ENCODE measurements at regions not wholly inside any gene's neighbourhood (a gene's known extent, or its start where the extent isn't known, plus 50 kb on each side); places are given as distances from the start of the nearest gene placed in this dataset.

DNA sequence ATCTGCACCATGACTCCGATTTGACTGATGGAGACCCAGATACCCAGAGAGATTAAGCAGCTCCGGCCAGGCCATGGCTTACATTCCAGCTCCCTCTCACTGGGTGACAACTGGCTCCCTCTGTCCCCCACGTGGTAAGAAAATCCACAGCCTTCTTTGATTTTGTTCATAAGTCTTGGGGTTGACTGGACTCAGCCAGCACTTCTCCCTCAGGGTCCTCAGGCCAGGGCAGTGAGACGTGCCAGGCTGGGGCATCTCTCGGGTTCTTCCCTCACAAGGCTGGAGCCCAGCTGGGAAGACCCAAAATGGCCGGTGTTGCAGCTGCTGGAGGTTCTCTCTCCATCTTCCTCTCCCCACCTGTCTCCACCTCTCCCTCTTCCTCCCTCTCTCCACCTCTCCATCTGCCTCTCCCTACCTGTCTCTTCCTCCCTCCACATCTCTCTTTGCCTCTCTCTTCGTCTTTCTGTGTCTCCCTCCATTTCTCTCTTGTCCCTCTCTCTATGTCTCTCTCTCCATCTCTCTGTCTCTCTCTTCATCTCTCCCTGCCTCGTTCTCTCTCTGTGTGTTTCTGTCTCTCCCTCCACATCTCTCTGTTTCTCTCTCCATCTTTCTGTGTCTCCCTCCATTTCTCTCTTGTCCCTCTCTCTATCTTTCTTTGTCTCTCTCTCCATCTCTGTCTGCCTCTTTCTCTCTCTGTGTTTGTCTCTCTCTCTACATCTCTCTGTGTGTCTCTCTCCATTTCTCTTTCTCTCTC lies 105.3 kb downstream of the FOXL1 start:
- Mint-ChIP-seq H3K27me3 (peaks cover 6% of the 10 kb centered on the region), H3K4me1 (no peaks in the 10 kb centered on the region), H3K27ac (no peak overlapping the region), H3K9me3 (no peaks in the 10 kb centered on the region), H3K36me3 (no peaks in the 10 kb centered on the region), H3K4me3 (no peak overlapping the region)
- no peak for DNase-seq
- CTCF ChIA-PET, result no interaction called here

DNA sequence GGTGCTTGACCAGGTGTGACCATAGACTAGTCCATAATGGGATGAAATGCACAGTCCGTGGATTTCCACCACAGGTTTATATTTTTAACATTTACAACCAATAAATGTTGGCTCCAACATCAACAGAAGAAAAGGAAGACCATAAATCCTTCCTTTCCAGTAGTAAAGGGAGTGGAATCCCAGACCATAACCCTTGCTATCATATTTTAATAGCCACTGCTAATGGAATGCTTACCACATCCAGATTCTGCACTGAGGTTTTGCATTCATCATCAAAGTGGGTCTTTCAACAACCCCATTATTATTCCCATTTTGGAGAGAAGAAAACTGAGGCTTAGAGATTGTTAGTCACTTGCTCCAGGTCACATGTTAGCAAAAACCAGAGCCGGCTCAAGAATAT lies 106.7 kb downstream of the FOXL1 start:
- Mint-ChIP-seq H3K36me3 (no peaks in the 10 kb centered on the region), H3K4me1 (no peaks in the 10 kb centered on the region), H3K27me3 (peaks cover 6% of the 10 kb centered on the region), H3K9me3 (no peaks in the 10 kb centered on the region), H3K27ac (no peak overlapping the region), H3K4me3 (no peak overlapping the region)
- CTCF ChIA-PET, result no interaction called here
- no peak for DNase-seq

DNA sequence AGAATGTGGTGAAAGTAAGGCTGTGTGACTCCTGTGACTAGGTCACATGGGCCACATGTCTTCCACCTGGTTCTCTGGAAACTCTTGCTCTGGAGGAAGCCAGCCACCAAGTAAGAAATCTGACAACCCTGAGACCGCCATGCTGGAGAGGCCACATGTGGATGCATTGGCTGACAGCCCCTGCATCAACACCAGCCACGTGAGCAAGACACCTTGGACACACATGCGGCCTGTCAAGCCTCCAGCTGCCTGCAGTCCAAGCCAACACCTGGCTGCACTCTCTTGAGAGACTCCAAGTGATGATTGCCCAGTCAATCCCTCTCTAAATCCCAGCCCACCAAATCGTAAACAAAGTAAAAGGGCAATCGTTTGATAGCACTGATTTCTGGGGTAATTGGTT lies 112.6 kb downstream of the FOXL1 start:
- CTCF ChIA-PET, result no interaction called here
- no peak overlapping the region for H3K27ac Mint-ChIP-seq
- no peaks in the 10 kb centered on the region for H3K9me3 Mint-ChIP-seq
- H3K27me3 Mint-ChIP-seq, result peaks cover 14% of the 10 kb centered on the region
- no peaks in the 10 kb centered on the region for H3K36me3 Mint-ChIP-seq
- DNase-seq, result no peak
- H3K4me1 Mint-ChIP-seq, result no peaks in the 10 kb centered on the region
- no peak overlapping the region for H3K4me3 Mint-ChIP-seq

DNA sequence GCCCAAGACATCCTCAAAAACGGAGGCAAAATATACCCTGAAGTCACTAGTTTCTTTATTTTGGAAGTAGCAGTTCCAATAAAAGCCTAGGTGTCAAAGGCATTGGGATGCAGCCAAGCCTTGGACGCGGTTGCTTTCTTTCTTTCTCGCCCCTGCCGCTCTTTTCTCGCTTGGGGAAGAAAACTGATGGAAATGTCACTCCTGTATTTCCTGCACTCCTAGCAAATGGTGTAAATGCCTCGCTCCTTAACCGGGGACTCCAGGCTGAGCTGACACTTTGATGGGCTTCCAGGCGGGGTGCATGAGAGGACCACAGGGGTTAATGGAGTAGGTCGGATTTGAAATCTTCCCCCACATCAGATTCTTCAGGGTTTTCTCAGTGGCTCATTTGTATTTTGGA lies 114.1 kb downstream of the FOXL1 start:
- Mint-ChIP-seq H3K27me3 (peaks cover 14% of the 10 kb centered on the region), H3K27ac (no peak overlapping the region), H3K36me3 (no peaks in the 10 kb centered on the region), H3K4me3 (no peak overlapping the region), H3K9me3 (no peaks in the 10 kb centered on the region), H3K4me1 (no peaks in the 10 kb centered on the region)
- DNase-seq, result no peak
- CTCF ChIA-PET, result no interaction called here

DNA sequence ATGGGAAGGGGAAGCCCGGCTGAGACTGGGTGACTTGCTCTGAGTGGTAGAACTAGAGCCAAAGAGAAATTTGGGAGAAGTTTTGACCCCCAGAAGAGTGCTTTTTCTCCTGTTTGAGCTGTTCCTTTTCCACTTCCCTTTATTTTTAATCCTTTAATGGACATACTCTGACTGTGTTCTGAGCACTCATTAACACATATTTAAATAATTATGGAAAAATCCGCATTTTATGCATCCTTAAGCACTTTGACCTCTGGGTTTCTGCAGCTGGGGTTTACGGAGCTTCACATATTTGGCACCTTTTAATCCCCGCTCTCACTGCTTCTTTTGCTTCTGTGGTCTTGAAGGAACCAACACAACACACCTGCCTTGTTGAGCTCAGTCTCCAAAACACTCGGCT lies 114.7 kb downstream of the FOXL1 start:
- no peaks in the 10 kb centered on the region for H3K4me1 Mint-ChIP-seq
- H3K4me3 Mint-ChIP-seq, result no peak overlapping the region
- H3K9me3 Mint-ChIP-seq, result no peaks in the 10 kb centered on the region
- peaks cover 14% of the 10 kb centered on the region for H3K27me3 Mint-ChIP-seq
- H3K27ac Mint-ChIP-seq, result no peak overlapping the region
- no peak for DNase-seq
- no peaks in the 10 kb centered on the region for H3K36me3 Mint-ChIP-seq
- CTCF ChIA-PET, result no interaction called here

DNA sequence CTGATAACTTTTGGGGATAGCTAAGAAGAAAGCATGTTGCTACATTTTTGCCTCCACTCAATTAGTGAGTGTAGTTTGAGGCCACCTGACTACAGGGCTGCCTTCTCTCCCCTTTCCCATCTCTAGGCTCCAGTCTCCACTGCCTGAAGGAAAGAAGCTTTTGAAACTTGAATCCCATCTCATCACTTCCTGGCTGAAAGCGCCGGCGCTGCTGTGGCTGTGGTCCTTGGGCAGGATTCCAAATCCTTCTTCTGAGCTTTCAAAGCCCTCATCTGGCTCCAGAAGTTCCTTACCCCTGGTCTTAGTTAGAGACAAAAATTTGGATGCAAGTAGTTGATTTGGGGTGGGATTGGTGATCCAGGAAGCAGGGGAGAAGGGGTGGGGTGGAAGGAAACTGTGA lies 119.4 kb downstream of the FOXL1 start:
- peaks cover 4% of the 10 kb centered on the region for H3K27me3 Mint-ChIP-seq

DNA sequence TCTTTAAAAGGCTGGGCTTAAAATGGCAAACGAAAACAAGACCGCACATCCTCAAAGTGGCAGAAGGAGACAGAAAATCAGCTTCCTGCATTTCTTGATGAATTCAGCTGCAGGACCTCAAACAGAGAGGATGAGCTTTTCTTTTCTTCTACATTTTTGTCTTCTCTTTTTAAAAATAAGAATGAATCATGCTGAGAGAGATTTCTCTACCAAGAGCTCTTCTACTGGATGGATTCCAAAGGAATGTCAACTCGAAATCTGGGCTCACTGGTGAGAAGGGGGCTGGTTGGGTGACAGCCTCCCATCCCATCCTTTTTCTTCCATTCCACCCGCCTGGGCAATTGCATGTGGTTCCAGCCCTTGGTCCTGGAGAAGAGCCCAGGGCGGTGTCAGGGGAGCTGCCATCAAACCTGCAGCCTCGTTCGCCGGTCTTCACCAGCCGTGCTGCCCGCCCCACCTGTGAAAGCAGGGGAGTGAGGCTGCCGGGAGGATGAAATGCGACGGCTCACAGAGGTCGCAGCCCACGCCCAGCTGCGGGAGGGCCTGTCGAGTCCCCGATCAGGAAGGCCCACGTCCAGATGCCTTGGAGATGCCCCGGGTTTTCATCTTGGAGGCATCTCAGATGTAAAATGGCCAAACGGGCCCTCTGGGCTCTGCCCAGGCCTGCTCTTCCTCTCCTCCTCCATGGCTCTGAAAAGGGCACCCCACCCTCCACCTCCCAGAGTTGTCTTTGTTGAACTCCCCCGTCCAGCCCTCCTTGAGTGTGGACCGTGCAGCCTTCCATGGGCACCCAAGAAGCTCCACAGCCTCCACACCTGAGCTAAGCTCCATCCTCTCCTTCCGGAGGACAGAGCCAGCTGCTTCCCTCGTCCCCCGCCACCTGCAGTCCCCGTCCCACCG lies 121.9 kb downstream of the FOXL1 start:
- Mint-ChIP-seq H3K4me1 (no peaks in the 10 kb centered on the region), H3K9me3 (peaks cover 2% of the 10 kb centered on the region), H3K27ac (no peak overlapping the region), H3K36me3 (no peaks in the 10 kb centered on the region), H3K4me3 (no peak overlapping the region), H3K27me3 (peaks cover 4% of the 10 kb centered on the region)
- CTCF ChIA-PET, result interaction anchor here (0.7 kb wide), 1 partner anchor 11 kb away, joined by 3 read pairs; no protein-coding TSS in a partner anchor
- no peak for DNase-seq

More for the DNA sequence above, 119.4 kb downstream of the FOXL1 start:
- H3K4me1 Mint-ChIP-seq, result no peaks in the 10 kb centered on the region
- H3K27ac Mint-ChIP-seq, result no peak overlapping the region
- no peak overlapping the region for H3K4me3 Mint-ChIP-seq
- no peaks in the 10 kb centered on the region for H3K36me3 Mint-ChIP-seq
- DNase-seq, result no peak
- CTCF ChIA-PET, result no interaction called here
- no peaks in the 10 kb centered on the region for H3K9me3 Mint-ChIP-seq

DNA sequence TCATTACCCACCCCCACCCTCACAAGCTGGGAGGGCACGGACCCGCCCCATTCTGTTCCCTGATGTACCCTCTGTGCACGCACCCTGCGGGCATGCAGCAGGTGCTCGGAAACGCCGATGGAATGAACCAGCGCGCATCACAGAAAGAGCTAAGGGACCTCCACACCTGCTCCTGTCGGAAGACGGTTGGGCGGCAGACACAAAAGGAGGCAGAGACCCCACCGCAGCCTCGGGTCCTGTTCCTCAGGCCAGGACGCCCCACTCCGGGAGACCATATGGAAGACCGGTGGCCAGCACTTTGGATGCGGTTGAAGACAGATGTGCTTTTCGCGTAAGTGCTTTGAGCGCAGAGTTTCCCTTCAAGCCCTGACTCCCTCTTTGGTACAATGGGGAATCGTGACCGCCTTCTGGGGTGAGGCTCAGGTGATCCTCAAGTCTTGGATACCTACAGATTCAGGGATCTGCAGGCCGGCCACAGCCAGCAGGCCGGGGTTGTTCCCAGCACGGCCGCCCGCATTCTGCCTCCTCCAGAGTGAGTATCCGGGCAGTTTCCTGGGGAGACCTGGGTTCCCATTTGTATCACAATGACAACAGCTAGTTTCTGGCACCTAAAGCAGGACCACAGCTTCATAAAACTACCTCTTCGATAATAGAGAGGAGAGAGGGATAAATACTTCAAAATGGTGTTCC lies 123.1 kb downstream of the FOXL1 start:
- Mint-ChIP-seq H3K36me3 (no peaks in the 10 kb centered on the region), H3K4me1 (no peaks in the 10 kb centered on the region), H3K4me3 (no peak overlapping the region), H3K27ac (no peak overlapping the region), H3K27me3 (peaks cover 4% of the 10 kb centered on the region), H3K9me3 (peaks cover 2% of the 10 kb centered on the region)
- CTCF ChIA-PET, result interaction anchor here (0.7 kb wide), 1 partner anchor 10 kb away, joined by 3 read pairs; no protein-coding TSS in a partner anchor
- DNase-seq, result no peak

DNA sequence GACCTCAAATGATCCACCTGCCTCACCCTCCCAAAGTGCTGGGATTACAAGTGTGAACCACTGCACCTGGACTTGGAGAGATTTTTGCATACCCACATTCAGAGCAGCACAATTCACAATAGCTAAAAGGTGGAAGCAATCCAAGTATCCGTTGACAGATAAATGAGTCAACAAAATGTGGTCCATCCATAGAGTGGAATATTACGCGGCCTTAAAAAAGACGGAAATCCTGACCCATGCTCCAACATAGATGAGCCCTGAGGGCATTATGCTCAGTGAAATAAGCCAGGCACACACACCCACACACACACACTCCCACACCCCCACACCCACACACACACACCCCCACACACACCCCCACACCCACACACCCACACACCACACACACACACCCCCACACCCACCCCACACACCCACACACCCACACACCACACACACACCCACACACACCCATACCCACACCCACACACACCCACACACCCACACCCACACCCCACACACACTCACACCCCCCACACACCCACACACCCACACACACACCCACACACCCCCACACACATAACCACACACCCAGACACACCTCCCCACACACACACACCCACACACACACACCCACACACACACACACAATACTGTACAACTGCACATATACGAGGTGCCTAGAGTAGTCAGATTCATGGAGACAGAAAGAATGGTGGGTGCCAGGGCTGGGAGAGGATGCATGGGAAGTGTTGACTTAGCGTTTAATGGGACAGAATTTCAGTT lies 124.7 kb downstream of the FOXL1 start:
- Mint-ChIP-seq H3K4me3 (no peak overlapping the region), H3K9me3 (peaks cover 4% of the 10 kb centered on the region), H3K27me3 (peaks cover 7% of the 10 kb centered on the region), H3K4me1 (no peaks in the 10 kb centered on the region), H3K27ac (no peak overlapping the region), H3K36me3 (no peaks in the 10 kb centered on the region)
- DNase-seq, result no peak
- CTCF ChIA-PET, result no interaction called here

DNA sequence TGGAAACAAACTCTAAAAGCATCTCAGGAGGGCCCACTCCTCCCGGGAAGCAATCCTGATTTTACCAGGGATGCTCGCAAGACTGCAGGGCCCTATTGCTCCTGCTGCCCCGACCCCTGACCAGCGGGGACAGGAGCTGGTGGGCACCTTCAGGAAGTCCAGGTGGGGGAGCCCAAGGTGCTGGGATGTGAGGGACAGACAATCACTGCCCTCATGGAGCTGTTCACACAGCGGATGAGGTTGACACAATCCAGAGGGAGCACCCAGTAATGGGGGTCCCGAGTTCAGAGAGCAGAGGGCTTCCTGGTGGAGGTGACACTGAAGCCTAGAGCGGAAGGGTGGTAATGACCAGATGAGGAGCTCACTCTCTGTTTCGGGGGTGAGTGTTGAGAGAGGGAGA lies 126.2 kb downstream of the FOXL1 start:
- Mint-ChIP-seq H3K36me3 (no peaks in the 10 kb centered on the region), H3K4me1 (no peaks in the 10 kb centered on the region), H3K27me3 (peaks cover 7% of the 10 kb centered on the region), H3K4me3 (no peak overlapping the region), H3K9me3 (peaks cover 9% of the 10 kb centered on the region), H3K27ac (no peak overlapping the region)
- CTCF ChIA-PET, result no interaction called here
- no peak for DNase-seq

DNA sequence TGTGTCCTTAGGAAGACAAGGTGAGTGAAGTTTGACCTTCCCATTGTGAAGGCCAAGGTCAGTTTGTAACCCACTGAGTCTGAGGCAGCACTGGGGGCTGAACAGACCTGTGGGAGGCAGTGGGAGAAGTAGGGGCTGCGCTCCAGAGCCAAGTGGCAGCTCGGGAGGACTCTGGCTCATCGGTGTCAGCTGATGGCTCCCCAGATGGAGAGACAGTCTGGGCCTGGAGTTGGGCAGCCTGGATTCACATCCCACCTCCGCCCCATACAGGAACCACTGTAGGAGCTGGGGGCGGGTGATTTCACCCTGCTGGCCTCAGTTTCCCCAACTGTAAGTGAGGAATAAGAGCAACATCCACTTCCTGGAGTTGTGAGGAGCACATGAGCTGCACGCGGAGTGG lies 128.4 kb downstream of the FOXL1 start:
- no peaks in the 10 kb centered on the region for H3K36me3 Mint-ChIP-seq
- no peak for DNase-seq
- CTCF ChIA-PET, result no interaction called here
- no peak overlapping the region for H3K4me3 Mint-ChIP-seq
- H3K4me1 Mint-ChIP-seq, result no peaks in the 10 kb centered on the region
- peaks cover 7% of the 10 kb centered on the region for H3K27me3 Mint-ChIP-seq
- H3K9me3 Mint-ChIP-seq, result peaks cover 9% of the 10 kb centered on the region
- H3K27ac Mint-ChIP-seq, result no peak overlapping the region

DNA sequence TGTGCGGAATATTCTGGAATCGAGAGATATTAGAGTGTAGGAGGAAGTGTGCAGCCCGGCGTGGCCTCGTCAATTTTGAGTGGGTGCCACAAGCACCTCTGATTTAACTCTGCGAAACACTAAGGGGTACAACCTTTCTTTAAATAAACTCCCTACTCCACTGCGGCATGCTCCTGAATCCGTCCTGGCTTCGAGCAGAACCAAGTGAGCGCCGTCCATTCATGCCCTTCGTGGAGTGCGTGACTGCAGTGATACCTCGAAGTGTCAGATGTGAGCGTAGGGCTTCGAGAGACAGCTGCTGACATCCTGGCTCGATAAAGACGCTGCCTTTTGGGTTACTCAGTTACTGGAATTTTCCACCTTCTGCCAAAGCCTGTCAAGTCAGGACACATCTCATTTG lies 128.8 kb downstream of the FOXL1 start:
- Mint-ChIP-seq H3K27ac (no peak overlapping the region), H3K27me3 (peaks cover 7% of the 10 kb centered on the region), H3K36me3 (no peaks in the 10 kb centered on the region), H3K4me1 (no peaks in the 10 kb centered on the region), H3K4me3 (no peak overlapping the region), H3K9me3 (peaks cover 9% of the 10 kb centered on the region)
- CTCF ChIA-PET, result no interaction called here
- DNase-seq, result no peak

DNA sequence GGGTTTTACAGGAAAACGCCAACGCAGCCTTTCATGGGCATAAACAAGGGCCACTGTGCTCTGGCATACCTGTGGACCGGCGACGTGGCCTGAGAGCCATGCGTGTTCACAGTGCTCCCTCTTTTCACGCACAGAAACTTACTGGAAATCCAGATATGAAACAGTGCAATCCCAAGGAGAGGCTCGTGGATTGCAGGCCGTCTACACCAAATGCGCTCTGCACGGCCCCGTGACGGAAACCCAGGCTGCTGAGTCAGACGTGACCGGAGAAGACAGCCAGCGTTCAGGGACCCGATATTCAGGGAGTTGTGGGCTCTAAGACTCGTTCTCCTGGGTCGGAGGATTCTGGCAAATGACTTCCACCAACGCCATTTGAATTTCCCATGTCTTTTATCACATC lies 129.2 kb downstream of the FOXL1 start:
- no peaks in the 10 kb centered on the region for H3K4me1 Mint-ChIP-seq
- H3K36me3 Mint-ChIP-seq, result no peaks in the 10 kb centered on the region
- peaks cover 9% of the 10 kb centered on the region for H3K9me3 Mint-ChIP-seq
- no peak overlapping the region for H3K4me3 Mint-ChIP-seq
- DNase-seq, result no peak
- CTCF ChIA-PET, result no interaction called here
- peaks cover 7% of the 10 kb centered on the region for H3K27me3 Mint-ChIP-seq
- H3K27ac Mint-ChIP-seq, result no peak overlapping the region

DNA sequence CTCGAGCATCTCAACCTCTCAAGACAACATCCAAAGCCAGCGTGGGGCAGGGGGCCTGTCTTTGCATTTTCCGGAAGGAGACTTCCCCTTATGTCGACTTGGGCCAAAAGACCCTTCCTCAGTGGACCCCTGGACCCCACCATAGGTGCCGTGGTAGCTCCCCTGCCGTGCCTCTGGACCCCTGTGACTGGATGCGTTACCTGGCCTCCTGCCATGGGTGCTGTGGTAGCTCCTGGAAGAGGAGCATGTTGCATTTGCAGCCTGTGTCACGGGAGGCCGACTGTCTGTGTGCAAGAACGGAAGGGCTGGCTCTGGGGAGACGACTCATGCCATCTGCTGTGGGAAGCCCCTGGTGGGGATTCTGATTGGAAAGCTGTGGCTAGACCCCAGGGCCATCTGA lies 130.1 kb downstream of the FOXL1 start:
- Mint-ChIP-seq H3K36me3 (no peaks in the 10 kb centered on the region), H3K27ac (no peak overlapping the region)
- CTCF ChIA-PET, result no interaction called here

More for the DNA sequence above, 130.1 kb downstream of the FOXL1 start:
- no peaks in the 10 kb centered on the region for H3K4me1 Mint-ChIP-seq
- peaks cover 7% of the 10 kb centered on the region for H3K9me3 Mint-ChIP-seq
- peaks cover 7% of the 10 kb centered on the region for H3K27me3 Mint-ChIP-seq
- no peak overlapping the region for H3K4me3 Mint-ChIP-seq
- no peak for DNase-seq
